ENCODE measurements at regions not wholly inside any gene's neighbourhood (a gene's known extent, or its start where the extent isn't known, plus 50 kb on each side); places are given as distances from the start of the nearest gene placed in this dataset.
"Not testable (repeated sequence)": the region's sequence is repeated elsewhere in the genome, so short reads cannot be mapped to it uniquely, and the experiment has no call there.

GRCh38 chr3:16077681-16078080 is 96.8 kb upstream of the GALNT15 start:
- DNase-seq = not testable (repeated sequence)

- no peak for DNase-seq
These were observed 95.0 kb upstream of the GALNT15 start for GRCh38 chr3:16079519-16079918.

GRCh38 chr3:16081661-16082060 is 92.8 kb upstream of the GALNT15 start:
- DNase-seq = no peak

GRCh38 chr3:16084887-16085286 is 89.6 kb upstream of the GALNT15 start:
- DNase-seq = no peak

GRCh38 chr3:16085410-16085809 is 89.1 kb upstream of the GALNT15 start:
- no peak for DNase-seq

GRCh38 chr3:16085884-16086608 is 88.4 kb upstream of the GALNT15 start:
- no peak for DNase-seq

GRCh38 chr3:16086690-16087089 is 87.8 kb upstream of the GALNT15 start:
- no peak for DNase-seq

- no peak for DNase-seq
These were observed 86.0 kb upstream of the GALNT15 start for GRCh38 chr3:16088496-16088895.

- DNase-seq = no peak
These were observed 85.0 kb upstream of the GALNT15 start for GRCh38 chr3:16089521-16089920.

- no peak for DNase-seq
These were observed 84.5 kb upstream of the GALNT15 start for GRCh38 chr3:16090024-16090423.

- no peak for DNase-seq
These were observed 83.8 kb upstream of the GALNT15 start for GRCh38 chr3:16090706-16091105.

GRCh38 chr3:16092923-16093322 is 81.6 kb upstream of the GALNT15 start:
- no peak for DNase-seq

- no peak for DNase-seq
These were observed 72.9 kb upstream of the GALNT15 start for GRCh38 chr3:16101295-16102186.

- no peak for DNase-seq
These were observed 72.3 kb upstream of the GALNT15 start for GRCh38 chr3:16102187-16102561.

GRCh38 chr3:16102905-16103364 is 71.5 kb upstream of the GALNT15 start:
- DNase-seq = no peak

- no peak for DNase-seq
These were observed 71.0 kb upstream of the GALNT15 start for GRCh38 chr3:16103472-16103871.

- DNase-seq = no peak
These were observed 70.3 kb upstream of the GALNT15 start for GRCh38 chr3:16104156-16104555.

- no peak for DNase-seq
These were observed 68.4 kb upstream of the GALNT15 start for GRCh38 chr3:16106050-16106449.

- no peak for DNase-seq
These were observed 66.1 kb upstream of the GALNT15 start for GRCh38 chr3:16108424-16108823.

- no peak for DNase-seq
These were observed 64.6 kb upstream of the GALNT15 start for GRCh38 chr3:16109929-16110328.

GRCh38 chr3:16112910-16113504 is 61.5 kb upstream of the GALNT15 start:
- no peak for DNase-seq

- DNase-seq = no peak
These were observed 60.8 kb upstream of the GALNT15 start for GRCh38 chr3:16113704-16114103.

GRCh38 chr3:16114429-16114828 is 60.1 kb upstream of the GALNT15 start:
- DNase-seq = no peak

- DNase-seq = no peak
These were observed 59.5 kb upstream of the GALNT15 start for GRCh38 chr3:16114930-16115329.
